GM23338 (cell line): ENCODE measurements at regions not wholly inside any gene's neighbourhood (a gene's known extent, or its start where the extent isn't known, plus 50 kb on each side); places are given as distances from the start of the nearest gene placed in this dataset.

ENCODE experiments used
- ATAC-seq: fragments of 200-7000 bp; cut with Tn5 transposase; 3 replicates; pipeline ENCODE4 v1.9.1; 2020
- DNase-seq: peaks from one replicate; pipeline ENCODE4 v3.0.0-alpha.2; 2015; ENCODE audit warnings: low spot score
- H2AFZ ChIP-seq: fragments of 200-600 bp; sonication (generic); 2 replicates; pipeline ENCODE4 v1.8.0; 2016; ENCODE audit warnings: antibody characterized with exemption, mild to moderate bottlenecking, moderate library complexity
- H3F3A ChIP-seq: fragments of 200-600 bp; sonication (generic); replicated peaks from 2 replicates; pipeline ENCODE4 v1.8.0; 2017; ENCODE audit warnings: antibody characterized with exemption, mixed run types, low read depth
- H3K27ac ChIP-seq: fragments of 200-600 bp; sonication (generic); 2 replicates; pipeline ENCODE4 v1.6.1; 2016; ENCODE audit warnings: low read depth
- H3K27me3 ChIP-seq: fragments of 200-600 bp; sonication (generic); 2 replicates; pipeline ENCODE4 v1.8.0; 2016; ENCODE audit warnings: mild to moderate bottlenecking, mixed run types, moderate library complexity; ENCODE audit not compliant: insufficient read depth
- H3K36me3 ChIP-seq: fragments of 200-600 bp; sonication (generic); 2 replicates; pipeline ENCODE4 v1.8.0; 2016; ENCODE audit warnings: mild to moderate bottlenecking; ENCODE audit not compliant: insufficient read depth
- H3K4me1 ChIP-seq: fragments of 200-600 bp; sonication (generic); 2 replicates; pipeline ENCODE4 v1.8.0; 2016; ENCODE audit warnings: mild to moderate bottlenecking, moderate library complexity; ENCODE audit not compliant: insufficient read depth
- H3K4me2 ChIP-seq: fragments of 200-600 bp; sonication (generic); 2 replicates; pipeline ENCODE4 v1.7.1; 2017; ENCODE audit warnings: mixed run types
- H3K4me3 ChIP-seq: fragments of 200-600 bp; sonication (generic); 2 replicates; pipeline ENCODE4 v1.6.1; 2016; ENCODE audit warnings: mixed run types
- H3K79me2 ChIP-seq: fragments of 200-600 bp; sonication (generic); replicated peaks from 2 replicates; pipeline ENCODE4 v1.8.0; 2017; ENCODE audit warnings: mild to moderate bottlenecking; ENCODE audit not compliant: insufficient read depth
- H3K9me2 ChIP-seq: fragments of 200-600 bp; sonication (generic); 2 replicates; pipeline ENCODE4 v1.8.0; 2017; ENCODE audit not compliant: insufficient read depth
- H4K20me1 ChIP-seq: fragments of 200-600 bp; sonication (generic); replicated peaks from 2 replicates; pipeline ENCODE4 v1.8.0; 2017; ENCODE audit warnings: mild to moderate bottlenecking; ENCODE audit not compliant: insufficient read depth
- H3K27ac Mint-ChIP-seq: 2 replicates; pipeline ENCODE4 v1.8.0; 2020; ENCODE audit warnings: inconsistent platforms, mild to moderate bottlenecking, moderate library complexity, mixed read lengths
- H3K27me3 Mint-ChIP-seq: 3 replicates; pipeline ENCODE4 v1.8.0; 2022; ENCODE audit warnings: low read depth, mild to moderate bottlenecking, moderate library complexity, mixed read lengths, inconsistent platforms; ENCODE audit not compliant: insufficient read depth, poor library complexity
- H3K36me3 Mint-ChIP-seq: 3 replicates; pipeline ENCODE4 v1.8.0; 2021; ENCODE audit warnings: low read depth, mild to moderate bottlenecking, inconsistent platforms, moderate library complexity, mixed read lengths
- H3K4me1 Mint-ChIP-seq: 3 replicates; pipeline ENCODE4 v1.8.0; 2020; ENCODE audit warnings: mild to moderate bottlenecking, inconsistent platforms, mixed read lengths
- H3K4me3 Mint-ChIP-seq: 3 replicates; pipeline ENCODE4 v1.8.0; 2021; ENCODE audit warnings: moderate library complexity, mild to moderate bottlenecking, inconsistent platforms, mixed read lengths
- H3K9me3 Mint-ChIP-seq: 3 replicates; pipeline ENCODE4 v1.8.0; 2020; ENCODE audit warnings: moderate library complexity, mild to moderate bottlenecking, inconsistent platforms, mixed read lengths
- CTCF ChIP-seq, 2 experiments: fragments of 200-600 bp in 1 of 2; sonication (generic) in 1 of 2; conservative IDR thresholded peaks; 2 replicates each; pipeline versions ENCODE4 v1.5.1 to v1.6.1; 2016 to 2017; ENCODE audit warnings: antibody characterized with exemption in 2 of 2, low read depth in 2 of 2, mild to moderate bottlenecking in 2 of 2, moderate library complexity in 1 of 2
- EZH2 ChIP-seq: fragments of 200-600 bp; sonication (generic); IDR thresholded peaks from one replicate; pipeline ENCODE4 v1.8.0; 2017; ENCODE audit warnings: antibody characterized with exemption, mild to moderate bottlenecking, low read depth; ENCODE audit not compliant: unreplicated experiment
- EZH2phosphoT487 ChIP-seq: fragments of 200-600 bp; sonication (generic); IDR thresholded peaks from one replicate; pipeline ENCODE4 v1.8.1; 2018; ENCODE audit warnings: antibody characterized with exemption; ENCODE audit not compliant: unreplicated experiment
- NANOG ChIP-seq: IDR thresholded peaks from 2 replicates; pipeline ENCODE4 v1.6.1; 2016; ENCODE audit warnings: antibody characterized with exemption, borderline replicate concordance
- POLR2AphosphoS5 ChIP-seq: IDR thresholded peaks from 2 replicates; pipeline ENCODE4 v1.6.1; 2016; ENCODE audit warnings: antibody characterized with exemption, low read depth
- STAT1 ChIP-seq: IDR thresholded peaks from one replicate; pipeline ENCODE4 v1.6.1; 2016; ENCODE audit warnings: antibody characterized with exemption; ENCODE audit not compliant: unreplicated experiment
- ZNF331 ChIP-seq: fragments of 250-450 bp; sonication (Bioruptor Pico); IDR thresholded peaks from 2 replicates; pipeline ENCODE4 v1.5.0; 2020; ENCODE audit warnings: low read depth, mild to moderate bottlenecking, moderate library complexity
- ZNF462 ChIP-seq: fragments of 250-450 bp; sonication (Bioruptor Pico); IDR thresholded peaks from 2 replicates; pipeline ENCODE4 v1.5.0; 2020; ENCODE audit warnings: mild to moderate bottlenecking, moderate library complexity

GRCh38 chr10:28181478-28182096 lies 121.3 kb downstream of the MPP7 start (continued):
- no peak for TF ChIP-seq ZNF462 (CRISPR knock-in tag)
- TF ChIP-seq POLR2AphosphoS5 = no peak
- TF ChIP-seq CTCF (conservative IDR thresholded peaks at IDR 0.05; ENCODE audit: low read depth in 2 of 2) = no peak
- no peak for TF ChIP-seq EZH2
- TF ChIP-seq EZH2phosphoT487 = no peak

GRCh38 chr10:28180654-28181053 lies 122.2 kb downstream of the MPP7 start:
- Histone ChIP-seq H4K20me1 (no peaks in the 10 kb centered on the region), H3F3A (no peaks in the 10 kb centered on the region), H3K27me3 (no peaks in the 10 kb centered on the region), H3K4me2 (no peak overlapping the region), H3K4me1 (no peaks in the 10 kb centered on the region), H3K27ac (no peak overlapping the region), H2AFZ (no peak overlapping the region), H3K4me3 (no peak overlapping the region), H3K36me3 (no peaks in the 10 kb centered on the region), H3K79me2 (no peaks in the 10 kb centered on the region), H3K9me2 (no peaks in the 10 kb centered on the region)
- DNase-seq (no peak), ATAC-seq (no peak)
- Mint-ChIP-seq H3K36me3 (no peaks in the 10 kb centered on the region), H3K4me3 (no peak overlapping the region), H3K27me3 (no peaks in the 10 kb centered on the region), H3K9me3 (no peaks in the 10 kb centered on the region), H3K4me1 (peaks cover 6% of the 10 kb centered on the region; the same call in 2 of the 3 replicates), H3K27ac (no peak overlapping the region)
- no peak for TF ChIP-seq ZNF462 (CRISPR knock-in tag)
- no peak for TF ChIP-seq NANOG
- no peak for TF ChIP-seq POLR2AphosphoS5
- no peak for TF ChIP-seq ZNF331 (CRISPR knock-in tag)
- TF ChIP-seq STAT1 = no peak
